ENCODE measurements at regions not wholly inside any gene's neighbourhood (a gene's known extent, or its start where the extent isn't known, plus 50 kb on each side); places are given as distances from the start of the nearest gene placed in this dataset.

- BruUV-seq (replicated peaks): no TSS peak
- Histone ChIP-seq H3K36me3 (ENCODE audit: low read depth) (no peaks in the 10 kb centered on the region), H3K4me2 (no peak overlapping the region), H4K20me1 (ENCODE audit: insufficient read depth) (no peaks in the 10 kb centered on the region), H3K4me1 (replicated peaks; ENCODE audit: insufficient read depth) (peaks cover 4% of the 10 kb centered on the region; the same call in 1 of the 2 replicates), H3K27ac (no peak overlapping the region), H3K4me3 (no peak overlapping the region), H2AFZ (no peak overlapping the region), H3K27me3 (ENCODE audit: insufficient read depth, low read depth) (no peaks in the 10 kb centered on the region), H3K79me2 (ENCODE audit: low read depth) (no peaks in the 10 kb centered on the region), H3K9me2 (ENCODE audit: insufficient read depth) (no peaks in the 10 kb centered on the region), H3F3A (ENCODE audit: insufficient read depth, low read depth) (no peaks in the 10 kb centered on the region), H3K9me3 (ENCODE audit: insufficient read depth, low read depth) (no peaks in the 10 kb centered on the region)
- POLR2A ChIA-PET (ENCODE audit: unreplicated experiment): no interaction called here
- intact Hi-C loops (cut with micrococcal nuclease; ENCODE audit: unreplicated experiment): no loop called here
- TF ChIP-seq EZH2 (IDR thresholded peaks at IDR 0.05; ENCODE audit: low read depth): no peak
- TF ChIP-seq, protein P1, sequence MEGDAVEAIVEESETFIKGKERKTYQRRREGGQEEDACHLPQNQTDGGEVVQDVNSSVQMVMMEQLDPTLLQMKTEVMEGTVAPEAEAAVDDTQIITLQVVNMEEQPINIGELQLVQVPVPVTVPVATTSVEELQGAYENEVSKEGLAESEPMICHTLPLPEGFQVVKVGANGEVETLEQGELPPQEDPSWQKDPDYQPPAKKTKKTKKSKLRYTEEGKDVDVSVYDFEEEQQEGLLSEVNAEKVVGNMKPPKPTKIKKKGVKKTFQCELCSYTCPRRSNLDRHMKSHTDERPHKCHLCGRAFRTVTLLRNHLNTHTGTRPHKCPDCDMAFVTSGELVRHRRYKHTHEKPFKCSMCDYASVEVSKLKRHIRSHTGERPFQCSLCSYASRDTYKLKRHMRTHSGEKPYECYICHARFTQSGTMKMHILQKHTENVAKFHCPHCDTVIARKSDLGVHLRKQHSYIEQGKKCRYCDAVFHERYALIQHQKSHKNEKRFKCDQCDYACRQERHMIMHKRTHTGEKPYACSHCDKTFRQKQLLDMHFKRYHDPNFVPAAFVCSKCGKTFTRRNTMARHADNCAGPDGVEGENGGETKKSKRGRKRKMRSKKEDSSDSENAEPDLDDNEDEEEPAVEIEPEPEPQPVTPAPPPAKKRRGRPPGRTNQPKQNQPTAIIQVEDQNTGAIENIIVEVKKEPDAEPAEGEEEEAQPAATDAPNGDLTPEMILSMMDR (conservative IDR thresholded peaks at IDR 0.05): no peak
- CTCF ChIA-PET: no interaction called here
- DNase-seq: no peak
Observed at GRCh38 chr4:92231511-92231910, 72.3 kb upstream of the GRID2 start.

- H4K20me1 ChIP-seq (ENCODE audit: insufficient read depth): no peaks in the 10 kb centered on the region
- peaks cover 4% of the 10 kb centered on the region; the same call in 1 of the 2 replicates for H3K4me1 ChIP-seq (replicated peaks; ENCODE audit: insufficient read depth)
- H3K4me3 ChIP-seq: no peak overlapping the region
- no peak overlapping the region for H2AFZ ChIP-seq
- ChIA-PET POLR2A (ENCODE audit: unreplicated experiment) (no interaction called here), CTCF (no interaction called here)
- no peaks in the 10 kb centered on the region for H3K79me2 ChIP-seq (ENCODE audit: low read depth)
- no peaks in the 10 kb centered on the region for H3K9me2 ChIP-seq (ENCODE audit: insufficient read depth)
- H3K36me3 ChIP-seq (ENCODE audit: low read depth): no peaks in the 10 kb centered on the region
- H3F3A ChIP-seq (ENCODE audit: insufficient read depth, low read depth): no peaks in the 10 kb centered on the region
- TF ChIP-seq EZH2 (IDR thresholded peaks at IDR 0.05; ENCODE audit: low read depth): no peak
- TF ChIP-seq, protein P1 (conservative IDR thresholded peaks at IDR 0.05): no peak
- H3K9me3 ChIP-seq (ENCODE audit: insufficient read depth, low read depth): no peaks in the 10 kb centered on the region
- intact Hi-C loops (cut with micrococcal nuclease; ENCODE audit: unreplicated experiment): no loop called here
- no peaks in the 10 kb centered on the region for H3K27me3 ChIP-seq (ENCODE audit: insufficient read depth, low read depth)
- H3K4me2 ChIP-seq: no peak overlapping the region
- DNase-seq: no peak
- BruUV-seq (replicated peaks): no TSS peak
- H3K27ac ChIP-seq: no peak overlapping the region
Observed at GRCh38 chr4:92232566-92232965, 71.2 kb upstream of the GRID2 start.

DNA sequence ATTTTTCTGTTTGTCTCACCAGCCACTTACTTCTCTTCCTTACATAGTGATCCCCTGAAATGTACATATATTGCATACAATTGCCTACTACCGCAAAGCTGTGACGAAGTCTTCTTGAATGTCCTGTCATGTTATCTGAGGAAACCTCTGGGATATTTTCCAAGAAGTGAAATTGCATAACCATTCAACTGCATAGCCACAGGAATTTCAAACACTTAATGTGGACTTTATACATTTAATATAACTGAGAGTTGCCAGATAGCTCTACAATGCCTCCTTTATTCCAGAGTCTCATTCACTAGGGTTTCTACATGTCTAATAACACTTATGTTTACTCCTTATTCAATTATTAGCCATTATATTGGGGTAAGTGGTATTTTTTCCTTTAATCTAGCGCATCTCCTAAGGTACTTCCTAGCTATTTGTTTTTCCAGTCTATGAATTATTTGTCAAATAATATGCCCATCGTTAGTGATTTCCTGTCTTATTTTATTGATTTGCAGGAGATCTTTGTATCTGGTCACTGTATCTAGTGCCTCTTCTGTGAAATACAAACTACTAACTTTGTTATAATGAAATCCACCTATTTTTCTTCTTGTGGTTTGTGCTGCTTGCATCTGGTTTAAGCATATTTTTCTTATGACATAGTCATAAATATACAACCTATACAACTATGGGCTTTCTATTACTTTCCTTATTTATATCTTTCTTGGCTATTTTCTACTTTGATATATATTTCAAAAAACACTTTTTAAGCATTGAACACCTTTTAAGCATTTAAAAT lies 69.2 kb upstream of the GRID2 start:
- no peaks in the 10 kb centered on the region for H3K9me2 ChIP-seq (ENCODE audit: insufficient read depth)
- no peak overlapping the region for H3K4me3 ChIP-seq
- no peaks in the 10 kb centered on the region for H3K27me3 ChIP-seq (ENCODE audit: insufficient read depth, low read depth)
- TF ChIP-seq, protein P1 (conservative IDR thresholded peaks at IDR 0.05): no peak
- no peak for TF ChIP-seq EZH2 (IDR thresholded peaks at IDR 0.05; ENCODE audit: low read depth)
- H3K36me3 ChIP-seq (ENCODE audit: low read depth): no peaks in the 10 kb centered on the region
- peaks cover 4% of the 10 kb centered on the region; the same call in 1 of the 2 replicates for H3K4me1 ChIP-seq (replicated peaks; ENCODE audit: insufficient read depth)
- BruUV-seq (replicated peaks): no TSS peak
- no peaks in the 10 kb centered on the region for H3K9me3 ChIP-seq (ENCODE audit: insufficient read depth, low read depth)
- H3K79me2 ChIP-seq (ENCODE audit: low read depth): no peaks in the 10 kb centered on the region
- CTCF ChIA-PET: no interaction called here
- H3F3A ChIP-seq (ENCODE audit: insufficient read depth, low read depth): no peaks in the 10 kb centered on the region
- POLR2A ChIA-PET (ENCODE audit: unreplicated experiment): no interaction called here
- intact Hi-C loops (cut with micrococcal nuclease; ENCODE audit: unreplicated experiment): no loop called here
- H4K20me1 ChIP-seq (ENCODE audit: insufficient read depth): no peaks in the 10 kb centered on the region
- peak; percentile 16 to 73 for DNase-seq
- no peak overlapping the region for H3K27ac ChIP-seq
- no peak overlapping the region for H2AFZ ChIP-seq
- H3K4me2 ChIP-seq: peak overlapping the region; percentile 19; the same call in 1 of the 2 replicates

Data from PC-9 (cell line).